SHP77 (cell line): ENCODE measurements at regions not wholly inside any gene's neighbourhood (a gene's known extent, or its start where the extent isn't known, plus 50 kb on each side); places are given as distances from the start of the nearest gene placed in this dataset.

Experiments
- DNase-seq, 2 experiments: peaks; one replicate each; lab custom pipeline; 2025; lab: John Stamatoyannopoulos, UW

DNA sequence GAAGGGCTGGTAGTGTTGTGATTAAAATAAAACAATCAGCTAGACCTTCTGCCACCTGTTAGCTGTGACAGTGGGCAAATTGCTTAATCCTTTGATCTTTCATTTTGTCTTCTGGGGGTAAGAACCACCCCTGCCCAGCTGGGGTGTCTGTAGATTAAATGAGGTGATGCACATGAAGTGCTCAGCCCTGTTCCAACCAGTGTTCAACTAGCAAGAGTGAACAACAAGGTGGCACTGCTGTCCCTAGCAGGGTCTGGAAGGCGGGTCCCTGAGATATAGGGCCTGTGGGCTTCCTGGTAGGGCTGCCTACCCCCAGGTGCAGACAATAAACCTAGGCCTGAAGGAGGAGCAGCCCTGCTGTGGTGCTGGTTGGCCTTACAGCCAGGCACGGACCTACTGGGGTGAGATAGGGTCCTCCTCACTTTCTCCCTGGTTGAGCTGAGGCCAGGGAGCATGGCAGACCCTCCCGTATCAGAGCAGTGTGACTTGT lies 60.6 kb downstream of the ARL6IP4 start:
- peak; percentile 65 to 68 for DNase-seq

GRCh38 chr12:123040106-123040505 lies 59.6 kb downstream of the ARL6IP4 start:
- no peak for DNase-seq

DNA sequence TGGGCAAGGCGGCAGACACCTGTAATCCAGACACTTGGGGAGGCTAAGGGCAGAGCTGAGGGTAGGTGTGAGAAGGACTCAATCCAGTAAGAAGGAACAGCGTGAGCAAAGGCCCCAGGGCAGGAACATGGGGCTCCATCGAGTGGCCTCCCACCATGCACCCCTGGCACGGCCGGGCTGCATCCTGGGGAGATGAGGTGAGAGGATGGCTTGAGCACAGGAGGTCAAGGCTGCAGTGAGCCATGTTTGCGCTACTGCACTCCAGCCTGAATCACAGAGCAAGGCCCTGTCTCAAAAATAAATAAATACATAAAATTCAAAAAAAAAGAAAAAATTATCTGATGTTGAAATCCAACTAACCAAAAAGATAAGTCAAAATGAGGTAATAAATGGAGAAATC lies 58.5 kb downstream of the ARL6IP4 start:
- DNase-seq = no peak

DNA sequence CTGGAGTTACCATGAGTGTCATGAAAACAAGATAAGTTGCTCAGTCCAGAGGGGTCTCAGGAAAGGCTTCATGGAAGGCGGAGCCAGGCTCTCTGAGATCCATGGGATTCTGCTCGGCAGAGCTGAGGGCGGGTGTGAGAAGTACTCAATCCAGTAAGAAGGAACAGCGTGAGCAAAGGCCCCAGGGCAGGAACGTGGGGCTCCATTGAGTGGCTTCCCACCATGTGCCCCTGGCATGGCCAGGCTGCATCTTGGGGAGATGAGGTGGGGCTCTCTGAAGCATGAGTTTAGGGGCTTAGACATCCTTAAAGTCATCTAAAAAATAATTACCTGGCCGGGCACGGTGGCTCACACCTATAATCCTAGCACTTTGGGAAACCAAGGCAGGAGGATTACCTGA lies 58.0 kb downstream of the ARL6IP4 start:
- no peak for DNase-seq

DNA sequence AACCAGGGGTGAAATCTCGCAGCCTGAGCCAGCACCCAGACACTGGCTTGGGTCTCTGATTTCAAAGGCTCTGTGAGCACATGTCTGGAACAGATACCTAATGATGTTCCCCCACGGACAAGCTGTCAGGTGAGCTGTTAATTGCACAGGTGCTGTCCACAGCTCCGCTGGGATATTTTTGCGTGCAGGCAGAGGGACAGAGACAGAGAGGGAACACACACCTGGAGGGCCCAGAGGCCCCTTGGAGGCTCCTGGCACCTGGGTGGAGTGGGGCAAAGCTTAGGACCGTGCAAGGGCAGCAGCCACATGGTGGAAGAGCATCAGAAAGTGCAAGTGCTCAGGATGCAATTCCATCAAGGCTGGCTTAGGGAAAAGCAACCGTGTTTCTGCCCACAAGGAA lies 57.3 kb downstream of the ARL6IP4 start:
- DNase-seq = no peak

- no peak for DNase-seq
Measured at GRCh38 chr12:123036466-123037285, 56.2 kb downstream of the ARL6IP4 start.

DNA sequence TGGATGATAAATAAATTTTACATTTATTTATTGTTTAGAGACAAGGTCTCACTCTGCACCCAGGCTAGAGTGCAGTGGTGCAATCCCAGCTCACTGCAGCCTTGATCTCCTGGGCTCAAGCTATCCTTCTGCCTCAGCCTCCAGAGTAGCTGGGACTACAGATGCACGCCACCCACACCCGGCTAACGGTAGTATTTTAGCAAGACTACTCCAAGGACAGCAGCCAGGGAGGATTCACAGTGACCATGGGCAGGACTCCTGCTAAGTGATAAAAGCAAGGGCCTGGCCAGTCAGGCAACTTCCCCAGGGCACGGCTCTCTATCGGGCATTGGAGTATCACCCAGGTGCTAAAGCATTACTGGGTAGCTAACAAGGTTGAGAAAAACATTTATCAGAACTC lies 55.4 kb downstream of the ARL6IP4 start:
- DNase-seq = no peak

- DNase-seq = no peak
Measured at GRCh38 chr12:123034865-123035264, 54.4 kb downstream of the ARL6IP4 start.

DNA sequence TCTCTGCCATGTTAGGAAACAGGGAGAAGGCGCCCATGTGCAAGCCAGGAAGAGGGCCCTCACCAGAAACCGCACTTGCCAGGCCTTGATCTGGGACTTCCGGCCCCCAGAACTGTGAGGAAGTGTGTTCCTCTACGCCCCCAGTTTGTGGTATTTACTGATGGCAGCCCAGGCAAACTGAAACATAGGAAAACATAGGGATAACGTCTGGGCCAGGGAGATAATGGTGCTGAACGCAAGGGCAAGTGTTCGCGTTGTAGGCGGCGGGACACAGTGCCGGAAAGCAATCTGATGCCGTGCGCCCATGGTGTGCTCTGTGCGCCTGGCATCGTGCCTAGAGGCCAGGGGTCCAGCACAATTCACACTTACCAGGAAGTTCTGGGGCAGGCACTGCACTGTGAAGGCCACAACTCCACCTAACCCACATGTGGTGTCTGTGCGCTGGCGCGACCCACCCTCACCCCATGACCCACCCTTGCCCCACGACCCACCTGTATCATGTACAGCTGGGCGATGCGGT lies 53.6 kb downstream of the ARL6IP4 start:
- no peak for DNase-seq

GRCh38 chr12:123033392-123034021 lies 53.0 kb downstream of the ARL6IP4 start:
- no peak for DNase-seq

GRCh38 chr12:123032736-123033391 lies 52.4 kb downstream of the ARL6IP4 start:
- no peak for DNase-seq
